Gastroesophageal sphincter (tissue), 4 donors: ENCODE measurements at regions not wholly inside any gene's neighbourhood (a gene's known extent, or its start where the extent isn't known, plus 50 kb on each side); places are given as distances from the start of the nearest gene placed in this dataset.
"Not testable (repeated sequence)": the region's sequence is repeated elsewhere in the genome, so short reads cannot be mapped to it uniquely, and the experiment has no call there.

Experiments used
- ATAC-seq: fragments of 150-250 bp; one replicate; pipeline ENCODE4 v1.9.1; 2016; ENCODE audit warnings: mild to moderate bottlenecking, moderate library complexity
- H3K27ac ChIP-seq, 4 donors: fragments of 200-600 bp; sonication (generic) in 3 of 4; 1 replicate in 3 of 4; 2 replicates in 1 of 4; pipeline ENCODE4 v1.5.1; 2016 to 2019
- H3K27me3 ChIP-seq: fragments of 200-600 bp; sonication (generic); one replicate; pipeline ENCODE4 v1.5.1; 2019
- H3K36me3 ChIP-seq, 2 donors: fragments of 200-600 bp; sonication (generic); one replicate each; pipeline ENCODE4 v1.5.1; 2019; ENCODE audit warnings: control low read depth in 1 of 2
- H3K4me1 ChIP-seq, 3 donors: fragments of 200-600 bp; sonication (generic); 1 replicate in 2 of 3; 2 replicates in 1 of 3; pipeline ENCODE4 v1.5.1; 2016 to 2019; ENCODE audit warnings: control low read depth in 2 of 3
- H3K4me3 ChIP-seq, 2 donors: fragments of 200-600 bp; sonication (generic); one replicate each; pipeline ENCODE4 v1.5.1; 2019; ENCODE audit warnings: mild to moderate bottlenecking in 1 of 2, moderate library complexity in 1 of 2
- H3K9me3 ChIP-seq, 3 donors: fragments of 200-600 bp; sonication (generic); one replicate each; pipeline ENCODE4 v1.5.1; 2017 to 2019; ENCODE audit warnings: control low read depth in 2 of 3
- CTCF ChIP-seq, 4 experiments: fragments of 200-600 bp in 2 of 4; fragments of 450-650 bp in 2 of 4; sonication (generic) in 1 of 4; IDR thresholded peaks; one replicate each; pipeline ENCODE4 v1.5.1; 2017 to 2019; ENCODE audit warnings: antibody characterized with exemption in 4 of 4, mild to moderate bottlenecking in 2 of 4, moderate library complexity in 2 of 4
- EP300 ChIP-seq: sonication (generic); formaldehyde crosslinking; IDR thresholded peaks from one replicate; pipeline ENCODE4 v1.6.1; 2017; ENCODE audit warnings: antibody characterized with exemption, mild to moderate bottlenecking
- POLR2A ChIP-seq, 2 donors: fragments of 450-650 bp; IDR thresholded peaks; one replicate each; pipeline ENCODE4 v1.6.1; 2017; ENCODE audit warnings: antibody characterized with exemption in 2 of 2, mild to moderate bottlenecking in 2 of 2, moderate library complexity in 1 of 2
- POLR2AphosphoS5 ChIP-seq: sonication (generic); formaldehyde crosslinking; IDR thresholded peaks from one replicate; pipeline ENCODE4 v1.6.1; 2017; ENCODE audit warnings: antibody characterized with exemption
- WGBS, 2 donors: methylation state at CpG; one replicate each; pipeline ENCODE4 v1.1.5; 2018; ENCODE audit warnings: low coverage in 1 of 2; 5-methylcytosine and 5-hydroxymethylcytosine counted together

GRCh38 chr6:68031054-68031453, 604.0 kb upstream of the ADGRB3 start:
- Histone ChIP-seq H3K9me3 (no peaks in the 10 kb centered on the region), H3K27me3 (no peaks in the 10 kb centered on the region), H3K4me3 (no peak overlapping the region), H3K36me3 (no peaks in the 10 kb centered on the region), H3K4me1 (no peaks in the 10 kb centered on the region), H3K27ac (no peak overlapping the region)
- no peak for ATAC-seq
- no peak for TF ChIP-seq CTCF (IDR thresholded peaks at IDR 0.05)
- no peak for TF ChIP-seq POLR2A (IDR thresholded peaks at IDR 0.05)
- no peak for TF ChIP-seq EP300
- no peak for TF ChIP-seq POLR2AphosphoS5
- WGBS, 2 donors = 85% methylated on average over 1 of the region's 1 CpG; no CpG with 5 or more reads in 1 of the 2 donors

GRCh38 chr6:68026483-68026882, 608.6 kb upstream of the ADGRB3 start:
- Histone ChIP-seq H3K9me3 (no peaks in the 10 kb centered on the region), H3K4me1 (no peaks in the 10 kb centered on the region), H3K27ac (no peak overlapping the region), H3K4me3 (no peak overlapping the region), H3K36me3 (no peaks in the 10 kb centered on the region), H3K27me3 (no peaks in the 10 kb centered on the region)
- 75 to 85% methylated on average over 2 to 3 of the region's 3 CpGs for WGBS, 2 donors
- ATAC-seq = no peak
- TF ChIP-seq POLR2A (IDR thresholded peaks at IDR 0.05) (no peak), EP300 (no peak), POLR2AphosphoS5 (no peak), CTCF (IDR thresholded peaks at IDR 0.05) (no peak)

- no peak for ATAC-seq
- no peaks in the 10 kb centered on the region for H3K4me1 ChIP-seq
- TF ChIP-seq POLR2AphosphoS5 (no peak), POLR2A (IDR thresholded peaks at IDR 0.05) (no peak), CTCF (IDR thresholded peaks at IDR 0.05) (no peak), EP300 (no peak)
- no peak overlapping the region for H3K4me3 ChIP-seq
- no peaks in the 10 kb centered on the region for H3K9me3 ChIP-seq
- no peak overlapping the region for H3K27ac ChIP-seq
- H3K27me3 ChIP-seq = no peaks in the 10 kb centered on the region
- H3K36me3 ChIP-seq = no peaks in the 10 kb centered on the region
- WGBS, 2 donors = 63 to 100% methylated on average over 2 to 3 of the region's 3 CpGs
Measured at GRCh38 chr6:68025764-68026163, 609.3 kb upstream of the ADGRB3 start.

GRCh38 chr6:68024570-68025269, 610.4 kb upstream of the ADGRB3 start:
- Histone ChIP-seq H3K36me3 (no peaks in the 10 kb centered on the region), H3K4me1 (no peaks in the 10 kb centered on the region), H3K27me3 (no peaks in the 10 kb centered on the region), H3K4me3 (no peak overlapping the region), H3K27ac (no peak overlapping the region), H3K9me3 (no peaks in the 10 kb centered on the region)
- 64 to 75% methylated on average over 3 to 5 of the region's 5 CpGs for WGBS, 2 donors
- ATAC-seq = no peak
- TF ChIP-seq CTCF (IDR thresholded peaks at IDR 0.05) (no peak), EP300 (no peak), POLR2AphosphoS5 (no peak), POLR2A (IDR thresholded peaks at IDR 0.05) (no peak)

GRCh38 chr6:68022968-68023367, 612.1 kb upstream of the ADGRB3 start:
- H3K27ac ChIP-seq, H3K27me3 ChIP-seq, ATAC-seq, H3K4me3 ChIP-seq, H3K4me1 ChIP-seq, H3K9me3 ChIP-seq, H3K36me3 ChIP-seq: not testable (repeated sequence)
- 0% methylated on average over 1 of the region's 1 CpG; no CpG with 5 or more reads in 1 of the 2 donors for WGBS, 2 donors
